ENCODE measurements at regions not wholly inside any gene's neighbourhood (a gene's known extent, or its start where the extent isn't known, plus 50 kb on each side); places are given as distances from the start of the nearest gene placed in this dataset.

- TF ChIP-seq POLR2A (IDR thresholded peaks at IDR 0.05; ENCODE audit: low read depth, low read length) (no peak), TAF1 (IDR thresholded peaks at IDR 0.05; ENCODE audit: low read depth, low read length) (no peak), POLR2AphosphoS5 (IDR thresholded peaks at IDR 0.05; ENCODE audit: low read depth, low read length) (no peak), SPI1 (IDR thresholded peaks at IDR 0.05; ENCODE audit: low read depth, low read length) (no peak), PAX5 (IDR thresholded peaks at IDR 0.05; ENCODE audit: insufficient read depth, low read length, severe bottlenecking) (no peak), POU2F2 (IDR thresholded peaks at IDR 0.05; ENCODE audit: low read depth, low read length) (no peak)
Observed at GRCh38 chr17:70265471-70265870, 96.1 kb downstream of the KCNJ2 start.
